ENCODE measurements at regions not wholly inside any gene's neighbourhood (a gene's known extent, or its start where the extent isn't known, plus 50 kb on each side); places are given as distances from the start of the nearest gene placed in this dataset.
"Not testable (repeated sequence)": the region's sequence is repeated elsewhere in the genome, so short reads cannot be mapped to it uniquely, and the experiment has no call there.

DNA sequence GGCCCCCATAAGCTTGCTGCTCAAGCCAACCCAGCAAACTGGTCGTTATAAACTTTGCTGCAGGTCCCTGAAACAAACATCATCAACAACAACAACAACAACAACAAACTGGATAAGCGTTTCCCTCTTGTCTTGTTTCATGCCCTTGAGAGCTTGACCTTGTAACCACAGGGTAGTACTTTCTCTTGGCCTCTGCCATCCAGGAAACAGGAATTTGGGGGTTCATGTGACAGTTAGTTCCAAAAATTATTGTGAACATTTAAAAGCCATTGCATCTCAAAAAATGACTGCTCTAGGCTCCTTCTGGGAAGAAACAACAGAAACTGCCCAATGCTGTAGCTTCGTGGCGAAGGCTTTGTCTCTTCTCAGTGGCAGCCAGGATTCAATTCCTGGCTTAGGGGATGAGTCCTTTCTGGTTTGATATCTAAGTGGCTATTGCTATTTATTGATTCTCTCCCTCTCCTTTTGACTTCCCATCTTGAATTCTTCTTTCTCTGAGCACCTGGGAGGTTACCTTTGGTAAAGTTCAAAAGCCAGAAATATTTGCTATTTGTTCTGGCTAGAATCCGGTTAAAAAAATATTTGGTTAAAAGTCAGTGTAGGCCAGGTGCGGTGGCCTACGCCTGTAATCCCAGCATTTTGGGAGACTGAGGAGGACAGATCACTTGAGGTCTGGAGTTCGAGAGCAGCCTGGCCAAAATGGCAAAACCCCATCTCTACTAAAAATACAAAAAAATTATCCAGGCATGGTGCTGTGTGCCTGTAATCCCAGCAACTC, 52.0 kb upstream of the CPM start:
- no peak for DNase-seq (ENCODE audit: low read depth)

DNA sequence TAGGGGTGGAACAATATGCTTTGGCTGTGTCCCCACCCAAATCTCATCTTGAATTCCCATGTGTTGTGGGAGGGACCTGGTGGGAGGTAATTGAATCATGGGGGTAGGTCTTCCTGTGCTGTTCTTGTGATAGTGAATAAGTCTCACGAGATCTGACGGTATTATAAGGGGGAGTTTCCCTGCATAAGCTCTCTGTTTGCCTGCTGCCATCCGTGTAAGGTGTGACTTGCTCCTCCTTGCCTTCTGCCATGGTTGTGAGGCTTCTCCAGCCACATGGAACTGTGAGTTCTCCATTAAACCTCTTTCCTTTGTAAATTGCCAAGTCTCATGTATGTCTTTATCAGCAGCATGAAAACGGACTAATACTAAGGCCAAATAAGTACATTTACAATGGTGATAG, 64.6 kb upstream of the CPM start:
- not testable (repeated sequence) for DNase-seq (ENCODE audit: low read depth)

DNA sequence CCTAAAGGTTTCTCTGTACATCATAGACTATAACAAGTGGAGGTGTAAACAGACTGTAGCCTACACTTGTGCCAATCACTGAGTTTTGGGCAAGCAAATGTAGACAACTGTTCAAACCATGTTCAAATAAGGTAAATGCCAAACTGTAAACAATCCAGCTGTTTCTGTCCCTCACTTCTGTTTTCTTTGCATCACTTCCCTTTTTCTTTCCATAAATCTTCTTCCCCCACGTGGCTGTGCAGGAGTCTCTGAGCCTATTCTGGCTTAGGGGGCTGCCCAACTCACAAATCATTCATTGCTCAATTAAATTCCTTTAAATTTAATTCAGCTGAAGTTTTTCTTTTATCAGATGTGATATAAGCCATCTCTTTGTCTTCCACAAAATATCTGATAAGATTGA, 65.1 kb upstream of the CPM start:
- DNase-seq (ENCODE audit: low read depth) = no peak

DNA sequence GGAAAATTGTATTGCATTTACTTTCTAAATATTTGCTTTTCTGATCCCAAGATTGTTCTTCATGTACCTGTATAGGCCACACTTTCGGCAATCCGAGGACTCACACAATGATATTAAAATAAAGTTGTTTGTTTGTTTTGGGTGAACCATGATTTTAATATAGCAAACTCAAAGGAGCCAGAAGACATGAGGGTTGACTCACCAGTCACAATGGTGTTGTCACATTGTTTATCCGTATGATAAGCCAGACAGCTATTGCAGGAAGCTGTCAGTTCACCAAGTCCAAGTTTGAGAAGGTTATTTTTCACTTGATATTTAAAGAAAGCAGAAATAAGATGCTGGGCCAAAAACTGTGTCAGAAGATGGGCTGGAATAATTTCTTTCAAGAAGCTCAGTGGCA, 67.1 kb upstream of the CPM start:
- no peak for DNase-seq (ENCODE audit: low read depth)

DNA sequence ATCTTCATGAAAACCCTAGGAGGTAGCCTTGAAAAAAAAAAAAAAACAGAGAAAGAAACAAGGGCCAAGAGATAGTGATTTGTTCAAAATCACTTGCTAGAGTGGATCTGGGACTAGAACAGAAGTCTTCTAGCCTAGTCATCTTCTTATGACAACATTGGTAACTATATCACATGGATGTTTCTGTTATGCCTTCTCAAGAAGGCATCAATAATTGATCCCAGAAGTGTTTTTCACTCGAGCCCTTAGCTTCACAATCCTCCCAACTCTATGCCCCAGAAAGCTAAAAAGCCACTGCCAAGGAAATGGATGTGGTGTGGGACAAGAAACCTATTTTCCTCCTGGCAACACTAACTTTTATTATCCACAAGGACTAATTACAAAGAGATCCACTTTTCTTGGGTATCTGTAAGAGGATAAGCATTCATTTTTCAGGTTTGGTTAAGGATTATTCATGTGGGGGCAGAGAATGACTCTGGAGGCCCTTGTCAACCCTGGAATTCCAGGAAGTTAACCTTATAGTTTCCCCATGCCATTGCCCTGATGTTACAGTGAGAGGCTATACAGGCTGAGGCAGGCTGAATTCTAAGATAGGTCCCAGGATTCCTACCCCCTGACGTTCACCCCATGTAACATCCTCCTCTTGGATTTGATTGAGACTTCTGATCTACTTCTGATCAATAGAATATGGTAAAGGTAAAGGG, 67.7 kb upstream of the CPM start:
- DNase-seq (ENCODE audit: low read depth) = no peak

DNA sequence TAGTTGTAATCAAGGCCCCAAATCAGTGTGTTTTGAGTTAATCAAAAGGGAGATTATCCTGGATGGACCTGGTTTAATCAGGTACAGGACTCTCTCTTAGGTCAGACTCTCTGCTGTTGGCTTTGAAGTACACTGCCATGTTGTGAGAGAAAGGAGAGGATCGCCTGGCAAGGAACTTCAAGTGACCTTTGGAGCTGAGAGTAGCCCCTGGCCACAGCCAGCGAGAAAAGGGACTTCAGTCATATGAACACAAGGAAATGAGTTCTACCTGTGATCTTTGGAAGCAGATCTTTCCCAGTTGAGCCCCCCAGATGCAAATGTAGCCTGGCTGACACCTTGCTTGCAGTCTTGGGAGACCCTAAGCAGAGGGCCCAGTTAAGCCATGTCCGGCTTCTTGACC, 68.3 kb upstream of the CPM start:
- no peak for DNase-seq (ENCODE audit: low read depth)

DNA sequence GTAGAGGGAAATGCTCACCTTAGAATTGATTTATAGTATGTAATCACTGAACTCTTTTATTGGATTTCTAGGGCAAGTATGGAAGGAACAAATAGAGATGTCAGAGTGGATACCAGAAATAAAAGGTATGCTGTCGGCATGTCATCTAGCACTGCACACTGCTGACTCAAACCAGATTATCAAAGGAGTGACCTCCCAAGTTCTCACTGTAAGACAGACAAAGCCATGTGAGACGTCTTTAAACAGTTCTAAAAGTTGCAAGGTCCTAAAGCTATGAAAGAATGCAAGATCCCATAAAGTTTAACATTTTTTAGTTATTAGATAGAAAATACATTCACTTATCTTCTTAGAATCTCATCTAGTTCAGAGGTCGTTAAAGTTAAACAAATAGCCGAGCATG, 70.0 kb upstream of the CPM start:
- no peak for DNase-seq (ENCODE audit: low read depth)

DNA sequence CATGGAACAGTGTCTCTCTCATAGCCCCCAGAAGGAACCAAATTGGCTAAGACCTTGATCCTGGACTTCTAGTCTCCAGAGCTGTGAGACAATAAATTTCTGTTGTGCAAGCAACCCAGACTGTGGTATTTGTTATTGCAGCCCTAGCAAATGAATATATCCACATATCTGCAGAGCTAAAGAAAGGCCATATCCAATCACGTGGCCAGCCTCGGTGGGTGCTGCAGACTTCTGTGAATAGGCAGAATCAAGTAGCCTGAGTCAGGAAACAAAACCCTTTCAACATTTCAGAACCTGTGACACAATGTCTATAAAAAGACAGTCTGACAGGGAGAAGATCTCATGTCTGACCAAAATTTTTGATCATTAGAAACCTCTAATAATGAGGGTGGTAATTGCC, 71.0 kb upstream of the CPM start:
- no peak for DNase-seq (ENCODE audit: low read depth)

DNA sequence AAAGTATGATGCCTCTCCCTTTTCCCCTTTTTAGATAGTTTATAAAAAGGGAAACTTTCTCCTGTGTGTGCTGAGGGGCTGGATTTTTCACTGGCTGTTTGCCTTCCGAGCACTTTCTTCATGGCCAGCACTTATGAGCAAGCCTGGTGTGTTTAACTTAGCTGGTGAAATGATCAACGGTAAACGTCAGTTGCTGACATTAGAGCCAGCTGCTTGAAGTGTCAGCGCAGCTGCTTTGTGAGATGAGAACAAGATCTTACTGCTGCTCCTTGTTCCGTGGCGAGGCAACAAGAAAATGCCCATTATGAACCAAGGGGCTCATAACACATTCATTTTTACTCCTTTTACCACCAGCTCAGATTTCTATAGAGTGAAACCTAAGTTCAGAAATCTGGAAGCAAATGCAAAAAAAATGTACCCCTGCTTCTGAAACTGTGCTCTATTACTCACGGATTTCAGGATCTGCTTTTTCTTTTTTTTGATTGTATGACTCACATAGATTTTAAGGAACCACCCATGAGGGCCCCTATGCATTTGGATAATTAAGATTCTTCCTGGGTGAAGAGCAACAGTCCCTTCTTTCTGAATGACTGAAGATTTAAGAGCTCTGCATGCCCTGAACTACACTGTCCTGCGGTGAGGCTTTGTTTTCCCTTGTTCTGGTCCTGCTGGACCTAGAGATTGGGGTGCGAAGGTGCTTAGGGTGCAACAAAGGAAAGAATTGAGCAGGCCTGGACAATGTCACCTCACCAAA, 74.3 kb upstream of the CPM start:
- no peak for DNase-seq (ENCODE audit: low read depth)

DNA sequence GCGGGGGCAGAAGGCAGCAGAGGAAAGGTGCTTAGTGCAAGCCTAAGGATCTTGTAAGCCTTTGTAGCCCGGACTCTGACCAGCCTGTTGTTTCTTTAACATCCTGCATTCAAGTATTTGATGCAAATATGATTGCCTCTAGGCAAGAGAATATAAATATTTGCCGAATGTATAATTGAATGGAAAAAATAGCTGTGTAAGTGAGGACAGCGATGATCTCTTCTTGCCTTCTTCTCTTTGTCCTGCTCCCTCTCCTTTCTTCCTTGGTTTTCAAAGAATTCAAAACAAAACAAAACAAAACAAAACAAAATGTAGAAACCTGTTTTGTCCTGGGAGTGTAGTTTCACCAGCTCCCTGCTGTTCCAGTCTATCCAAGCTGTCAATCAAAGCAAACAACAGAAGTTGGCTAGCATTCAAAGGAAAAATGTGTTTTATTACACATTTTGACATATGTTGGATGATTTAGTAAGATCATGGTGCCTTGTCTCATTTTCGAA, 74.9 kb upstream of the CPM start:
- no peak for DNase-seq (ENCODE audit: low read depth)

DNA sequence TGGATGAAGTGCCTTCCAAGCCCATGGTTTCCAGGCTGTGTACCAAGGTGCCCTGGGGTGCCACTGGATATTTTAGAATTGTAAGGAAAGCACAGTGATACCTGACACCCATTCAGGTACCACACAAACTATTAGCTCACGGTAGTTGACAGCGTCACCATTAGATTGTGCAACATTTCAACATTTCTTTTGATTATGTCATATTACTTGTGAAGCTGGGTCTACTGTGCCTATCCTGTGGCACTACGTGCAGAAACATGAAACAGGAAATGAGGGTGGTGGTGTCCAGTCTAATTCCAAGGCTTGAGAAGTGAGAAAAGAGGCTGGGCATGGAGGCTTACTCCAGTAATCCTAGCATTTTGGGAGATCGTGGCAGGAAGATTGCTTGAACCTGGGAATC, 75.5 kb upstream of the CPM start:
- no peak for DNase-seq (ENCODE audit: low read depth)

DNA sequence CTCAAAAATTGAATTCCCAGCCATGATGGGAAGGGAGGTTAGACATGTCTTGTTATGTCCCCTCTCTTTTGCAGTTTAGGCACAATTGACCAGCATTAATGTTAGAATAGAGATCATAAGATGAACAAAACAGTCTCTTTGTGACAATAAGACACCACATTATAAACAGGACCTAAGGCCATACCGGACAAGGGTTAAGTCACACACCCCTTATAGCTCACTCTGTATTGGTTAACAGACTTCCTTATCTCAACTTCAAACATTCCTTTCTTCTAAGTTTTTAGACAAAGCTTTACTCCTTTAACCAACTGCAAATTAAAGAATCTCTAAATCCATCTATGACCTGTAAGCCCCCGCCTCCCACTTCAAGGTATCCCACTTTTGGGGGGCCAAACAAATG, 81.1 kb upstream of the CPM start:
- DNase-seq (ENCODE audit: low read depth) = no peak

DNA sequence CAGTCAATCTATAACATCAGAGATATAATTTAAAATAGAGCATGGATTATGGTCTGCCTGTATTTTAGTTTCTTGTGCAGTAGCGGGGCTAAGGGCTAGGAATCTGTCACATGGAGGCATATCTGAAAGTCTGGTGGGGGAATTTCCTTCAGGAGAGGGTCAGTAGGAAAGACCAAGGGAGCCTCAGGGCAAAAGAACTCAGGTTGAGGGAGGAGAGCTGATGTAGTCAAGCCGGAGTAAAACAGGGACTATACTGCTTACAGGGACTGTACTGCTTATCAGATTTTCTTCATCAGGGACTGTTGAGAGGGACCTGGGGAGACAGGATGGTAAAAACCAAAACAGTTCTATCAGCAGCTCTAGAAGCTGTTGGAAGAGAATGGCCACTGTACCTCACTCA, 82.0 kb upstream of the CPM start:
- DNase-seq (ENCODE audit: low read depth) = no peak

DNA sequence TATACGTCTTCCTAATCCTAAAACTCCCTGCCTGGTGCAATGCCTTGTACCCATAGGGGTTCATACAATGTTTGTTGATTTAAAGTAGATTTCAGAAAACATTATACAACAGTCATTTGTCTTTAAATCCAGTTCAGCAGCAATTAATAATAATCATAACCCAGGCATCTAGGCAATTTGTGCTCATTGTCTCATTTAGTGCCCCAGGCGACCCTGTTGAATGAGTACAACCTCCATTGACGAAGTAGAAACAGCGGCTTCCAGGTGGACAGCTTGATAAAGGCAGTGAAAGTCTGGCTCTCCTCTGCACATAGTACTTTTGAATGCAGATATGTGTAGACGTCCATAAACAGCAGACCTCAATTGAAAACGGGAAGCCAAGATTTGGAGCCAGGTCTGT, 82.9 kb upstream of the CPM start:
- no peak for DNase-seq (ENCODE audit: low read depth)

DNA sequence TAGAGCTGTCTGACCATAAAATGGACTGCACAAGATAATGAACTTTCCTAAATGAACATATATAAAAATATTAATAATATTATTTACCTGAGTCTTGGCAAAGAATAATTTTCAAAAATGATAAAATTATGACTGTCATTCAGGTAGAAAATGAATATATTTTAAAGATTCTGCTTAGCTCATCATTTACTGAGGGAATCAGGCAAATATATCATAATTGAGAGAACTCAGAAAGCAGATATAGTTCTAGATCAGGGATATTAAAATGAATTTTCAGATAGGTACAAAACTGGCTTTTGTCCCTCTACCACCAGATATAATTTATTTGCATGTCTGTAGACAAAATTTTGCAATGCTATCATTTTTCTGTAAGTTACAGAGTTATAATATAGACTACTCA, 86.1 kb upstream of the CPM start:
- DNase-seq (ENCODE audit: low read depth) = no peak

DNA sequence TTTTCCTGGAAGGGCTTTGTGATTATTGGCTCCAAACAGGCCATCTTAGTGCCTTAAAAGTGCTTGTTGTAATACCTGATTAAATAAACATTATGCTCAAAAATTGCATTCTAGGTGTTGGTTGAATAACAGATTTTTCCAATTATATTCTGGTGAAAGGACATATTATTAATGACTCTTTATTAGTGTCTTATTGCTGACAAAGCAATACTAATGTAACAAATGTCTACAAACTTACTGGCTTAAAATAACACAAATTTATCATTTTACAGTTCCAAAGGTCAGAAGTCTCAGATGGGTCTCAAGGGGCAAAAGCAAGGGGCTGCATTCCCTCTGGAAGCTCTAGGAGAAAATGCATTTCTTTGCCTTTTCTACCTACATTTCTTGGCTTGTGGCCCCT, 86.9 kb upstream of the CPM start:
- no peak for DNase-seq (ENCODE audit: low read depth)

DNA sequence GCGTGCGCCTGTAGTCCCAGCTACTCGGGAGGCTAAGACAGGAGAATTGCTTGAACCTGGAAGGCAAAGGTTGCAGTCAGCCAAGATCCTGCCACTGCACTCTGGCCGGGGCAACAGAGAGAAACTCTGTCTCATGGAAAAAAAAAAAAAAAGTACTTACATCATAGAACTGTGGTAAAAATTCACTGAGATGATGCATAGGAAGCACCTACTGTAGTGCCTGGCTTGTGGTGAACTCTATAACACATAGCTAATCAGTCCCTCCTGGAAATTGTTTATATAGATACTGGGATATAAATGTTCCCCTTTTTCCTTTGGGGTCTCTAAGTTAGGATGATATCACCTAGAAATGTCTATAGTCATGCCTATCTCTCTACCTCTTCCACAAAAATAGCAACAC, 89.7 kb upstream of the CPM start:
- DNase-seq (ENCODE audit: low read depth) = no peak

DNA sequence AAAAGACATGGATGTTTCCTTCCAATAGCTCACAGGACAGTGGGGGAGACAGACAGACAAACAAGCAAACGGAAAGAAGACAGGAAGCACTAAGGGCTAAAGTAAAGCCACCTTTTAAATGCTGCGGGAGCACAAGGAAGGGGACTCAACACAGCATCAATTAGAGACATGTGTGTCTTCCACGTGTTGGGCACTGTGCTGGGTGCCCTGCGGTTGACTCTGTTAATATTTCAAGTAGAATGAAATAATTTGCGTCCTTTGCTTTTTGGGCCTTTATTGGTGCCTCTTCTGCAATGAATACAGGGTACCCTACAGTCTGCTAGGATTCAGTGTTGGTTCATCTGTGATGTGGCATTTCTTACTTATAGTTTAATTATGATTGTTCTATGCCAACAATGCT, 90.9 kb upstream of the CPM start:
- no peak for DNase-seq (ENCODE audit: low read depth)

DNA sequence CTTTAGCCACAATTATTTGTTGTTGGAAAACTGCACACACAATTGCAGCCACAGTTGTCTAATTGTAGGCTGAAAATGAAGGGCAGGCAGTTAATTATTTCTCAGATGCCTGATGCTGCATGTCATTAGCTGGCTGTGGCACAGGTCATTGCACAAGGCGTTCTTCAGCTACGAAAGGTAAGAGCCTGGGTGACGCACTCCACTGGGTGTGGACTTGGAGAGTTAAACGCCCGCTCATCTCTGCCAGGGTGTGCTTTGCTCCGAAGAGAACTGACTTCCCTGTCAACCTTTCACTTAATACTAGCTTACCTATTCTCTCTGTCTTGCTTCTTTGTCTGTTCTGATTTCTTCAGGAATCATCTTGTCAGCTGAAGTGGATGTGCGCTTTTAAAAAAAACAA, 91.4 kb upstream of the CPM start:
- no peak for DNase-seq (ENCODE audit: low read depth)

DNA sequence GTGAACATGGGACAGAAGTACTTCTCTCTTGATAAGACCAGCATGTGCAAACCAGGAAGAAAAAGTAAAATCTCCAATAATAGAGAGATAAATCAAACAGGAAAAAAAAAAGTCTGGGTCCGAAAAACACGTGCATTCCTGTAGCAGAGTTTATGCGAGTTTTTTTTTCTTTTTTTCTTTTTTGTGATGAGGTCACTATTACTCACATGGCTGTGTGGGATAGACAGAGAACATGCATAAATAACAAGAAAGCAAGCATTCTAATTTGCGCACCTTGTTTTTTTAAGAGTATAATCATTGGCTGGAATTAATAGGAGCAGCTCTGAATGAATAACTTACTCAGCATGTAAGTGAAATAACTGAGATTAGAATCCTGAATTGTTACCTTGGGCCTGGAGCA, 91.9 kb upstream of the CPM start:
- no peak for DNase-seq (ENCODE audit: low read depth)

DNA sequence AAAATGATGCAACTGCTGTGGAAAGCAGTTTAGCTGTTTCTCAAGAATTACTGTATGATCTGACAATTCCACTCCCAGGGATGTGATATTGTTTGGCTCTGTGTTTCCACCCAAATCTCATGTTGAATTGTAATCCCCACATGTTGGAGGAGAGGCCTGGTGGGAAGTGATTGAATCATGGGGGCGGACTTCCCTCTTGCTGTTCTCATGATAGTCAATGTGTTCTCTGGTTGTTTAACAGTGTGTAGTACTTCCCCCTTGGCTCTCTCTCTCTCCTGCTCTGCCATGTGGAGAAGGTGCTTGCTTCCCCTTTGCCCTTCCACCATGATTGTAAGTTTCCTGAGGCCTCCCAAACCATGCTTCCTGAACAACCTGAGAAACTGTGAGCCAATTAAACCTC, 93.4 kb upstream of the CPM start:
- no peak for DNase-seq (ENCODE audit: low read depth)

DNA sequence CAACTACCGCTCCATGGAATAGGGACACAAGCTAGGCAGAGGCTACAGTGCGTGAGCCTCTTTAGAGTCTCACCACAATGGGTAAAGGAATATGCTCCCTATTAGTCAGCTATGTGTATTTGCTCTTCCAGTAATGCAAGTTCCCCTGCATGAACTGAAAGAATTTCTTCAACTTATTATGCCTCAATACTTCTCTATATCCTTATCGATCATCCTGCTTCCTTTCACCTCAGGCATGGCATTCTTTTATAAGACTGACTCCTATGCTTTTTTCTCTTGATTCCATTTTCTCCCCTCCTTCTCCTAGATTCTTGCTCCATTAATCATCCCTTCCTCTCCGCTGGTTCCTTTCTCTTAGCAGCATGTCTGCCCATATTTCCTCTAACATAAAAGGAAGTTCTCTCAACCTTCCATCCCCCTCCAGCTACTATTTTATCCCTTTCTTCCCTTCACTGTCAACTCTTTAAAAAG, 94.5 kb upstream of the CPM start:
- DNase-seq (ENCODE audit: low read depth) = no peak

All from CMK (cell line).